Ishikawa (cell line): ENCODE measurements at regions not wholly inside any gene's neighbourhood (a gene's known extent, or its start where the extent isn't known, plus 50 kb on each side); places are given as distances from the start of the nearest gene placed in this dataset.

Source experiments
- EGR1 ChIP-seq: IDR thresholded peaks from 2 replicates; pipeline ENCODE4 v1.6.1; 2012
- MAX ChIP-seq: IDR thresholded peaks from 2 replicates; pipeline ENCODE4 v1.6.1; 2012
- REST ChIP-seq: IDR thresholded peaks from 2 replicates; pipeline ENCODE4 v1.6.1; 2012; ENCODE audit warnings: low read depth, mild to moderate bottlenecking
- TCF12 ChIP-seq: IDR thresholded peaks from 2 replicates; pipeline ENCODE4 v1.6.1; 2012; ENCODE audit warnings: low read depth

GRCh38 chr2:121949271-121949670 is 193.8 kb downstream of the TSN start:
- TF ChIP-seq MAX (no peak), REST (no peak), TCF12 (no peak), EGR1 (no peak)
